GM18505 (cell line): ENCODE measurements at regions not wholly inside any gene's neighbourhood (a gene's known extent, or its start where the extent isn't known, plus 50 kb on each side); places are given as distances from the start of the nearest gene placed in this dataset.

ENCODE experiments used
- ATAC-seq: cut with Tn5 transposase; IDR thresholded peaks from one replicate; pipeline ENCODE4 v1.9.1; 2021; ENCODE audit not compliant: unreplicated experiment
- POLR2A ChIP-seq: IDR thresholded peaks from 4 replicates; pipeline ENCODE4 v1.6.1; 2011; ENCODE audit warnings: borderline replicate concordance; ENCODE audit not compliant: insufficient read depth, insufficient read length; ENCODE audit errors: extremely low read depth

DNA sequence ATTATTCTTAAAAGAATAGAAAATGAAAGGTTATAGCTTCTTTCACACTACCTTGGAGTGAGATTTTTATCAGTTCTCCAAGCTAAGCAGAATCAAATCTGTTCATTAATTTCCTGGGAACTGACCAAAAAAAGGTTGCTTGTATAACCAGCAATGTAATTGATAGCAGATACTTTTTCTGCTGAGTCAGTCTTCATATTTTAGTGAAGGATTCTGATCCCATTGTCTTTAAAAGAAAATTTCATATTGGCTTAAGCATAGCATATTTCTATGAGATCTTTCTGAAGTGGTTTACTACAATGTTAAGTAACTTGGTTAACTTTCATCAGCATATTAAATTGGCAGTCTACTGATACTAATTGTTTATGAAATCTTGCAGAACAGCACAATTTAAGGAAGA is 338.0 kb downstream of the TMX3 start:
- no peak for TF ChIP-seq POLR2A
- ATAC-seq, result no peak

GRCh38 chr18:68362907-68363306 is 352.0 kb downstream of the TMX3 start:
- ATAC-seq, result no peak
- no peak for TF ChIP-seq POLR2A

DNA sequence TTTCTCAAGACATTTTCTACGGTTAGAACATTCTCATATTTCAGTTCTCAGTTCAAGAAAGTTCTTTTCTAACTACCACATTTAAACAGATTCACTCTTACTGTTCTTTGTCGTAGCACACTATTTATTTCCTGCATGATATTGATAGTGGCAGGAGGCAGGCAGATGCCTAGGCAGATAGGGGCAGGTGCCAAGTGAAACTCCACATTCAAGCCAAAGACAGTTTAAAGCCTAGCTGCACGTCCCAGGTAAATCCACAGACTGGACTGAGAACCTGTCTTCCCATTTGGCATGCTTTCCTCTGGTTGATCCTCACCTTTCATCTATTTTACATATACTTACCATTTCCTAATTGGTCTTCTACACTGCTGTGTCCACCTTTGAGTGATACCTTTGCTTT is 359.3 kb downstream of the TMX3 start:
- no peak for ATAC-seq
- no peak for TF ChIP-seq POLR2A

GRCh38 chr18:68354176-68354575 is 360.7 kb downstream of the TMX3 start:
- no peak for ATAC-seq
- TF ChIP-seq POLR2A, result no peak

DNA sequence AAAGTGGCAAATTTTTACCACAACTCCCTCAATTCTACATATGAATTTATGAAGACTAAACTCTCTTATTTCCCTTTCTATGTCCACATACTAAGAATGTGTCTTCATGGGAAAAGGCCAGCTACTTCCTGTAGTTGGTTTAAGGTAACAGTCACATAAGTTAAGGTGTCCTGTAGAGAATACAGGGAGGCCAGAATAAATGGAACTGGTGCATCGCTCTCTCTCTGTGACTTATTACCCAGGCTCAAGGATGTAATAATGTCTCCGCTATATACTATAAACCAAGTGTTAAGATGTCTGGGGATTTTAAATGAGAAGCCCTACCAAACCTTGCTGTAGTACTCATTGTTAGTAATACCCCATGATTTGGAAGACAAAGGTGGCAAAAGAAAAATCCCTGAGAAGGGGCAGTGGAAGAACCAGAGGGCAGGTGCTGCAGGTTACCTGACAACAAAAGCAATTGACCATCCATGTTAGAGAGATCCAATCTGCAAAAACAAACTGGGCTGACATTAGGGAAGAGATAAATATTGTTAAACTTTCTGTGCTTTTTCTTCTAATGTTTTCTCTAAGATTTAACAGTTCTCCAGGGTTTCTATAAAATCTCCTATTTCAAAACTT is 372.8 kb downstream of the TMX3 start:
- no peak for TF ChIP-seq POLR2A
- ATAC-seq, result no peak

DNA sequence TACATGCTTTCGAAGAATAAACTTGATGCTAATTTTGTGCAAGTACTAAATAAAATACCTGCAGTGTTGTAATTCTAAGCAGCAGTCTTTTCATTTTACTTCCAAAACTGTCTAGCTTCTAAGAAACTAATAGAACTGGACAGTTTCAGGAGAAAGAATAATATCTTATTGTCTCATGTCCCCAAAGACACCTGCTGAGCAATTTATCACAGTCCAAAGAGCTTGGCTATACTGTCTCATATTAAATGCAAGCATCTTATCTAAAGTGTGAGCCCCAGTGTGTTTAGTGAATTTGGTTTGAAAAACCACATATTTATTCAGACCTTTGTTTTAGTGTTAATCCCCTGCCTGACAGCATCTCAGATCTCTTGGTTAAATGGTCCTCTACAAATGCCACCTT is 374.3 kb downstream of the TMX3 start:
- TF ChIP-seq POLR2A, result no peak
- ATAC-seq, result no peak

DNA sequence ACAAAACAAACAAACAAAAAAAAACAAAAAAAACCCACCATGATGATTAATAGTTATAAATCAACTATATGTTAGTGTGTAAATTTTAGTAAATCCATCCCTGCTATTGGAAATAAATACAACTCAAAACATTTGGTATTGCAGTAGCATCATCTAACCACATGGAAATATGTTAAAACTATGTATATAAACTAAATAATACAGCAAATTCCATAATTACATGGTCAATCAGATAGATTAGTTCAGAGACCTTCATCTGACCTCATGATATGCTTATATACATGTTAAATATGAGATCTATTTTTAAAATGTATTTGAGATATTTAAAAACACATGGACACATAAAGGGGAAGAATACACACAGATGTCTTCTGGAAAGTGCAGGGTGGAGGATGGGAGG is 384.2 kb downstream of the TMX3 start:
- ATAC-seq, result no peak
- no peak for TF ChIP-seq POLR2A

GRCh38 chr18:68323921-68324320 is 391.0 kb downstream of the TMX3 start:
- no peak for ATAC-seq
- no peak for TF ChIP-seq POLR2A

GRCh38 chr18:68316636-68317035 is 398.3 kb downstream of the TMX3 start:
- no peak for TF ChIP-seq POLR2A
- ATAC-seq, result no peak

GRCh38 chr18:68314403-68314802 is 400.5 kb downstream of the TMX3 start:
- no peak for TF ChIP-seq POLR2A
- ATAC-seq, result no peak

GRCh38 chr18:68301441-68301840 is 413.5 kb downstream of the TMX3 start:
- TF ChIP-seq POLR2A, result no peak
- no peak for ATAC-seq

- no peak for ATAC-seq
- TF ChIP-seq POLR2A, result no peak
Observed at GRCh38 chr18:68299906-68300305, 415.0 kb downstream of the TMX3 start.

GRCh38 chr18:68298330-68298729 is 416.6 kb downstream of the TMX3 start:
- no peak for ATAC-seq
- no peak for TF ChIP-seq POLR2A

- TF ChIP-seq POLR2A, result no peak
Observed at GRCh38 chr18:68288408-68288807, 426.5 kb downstream of the TMX3 start.

DNA sequence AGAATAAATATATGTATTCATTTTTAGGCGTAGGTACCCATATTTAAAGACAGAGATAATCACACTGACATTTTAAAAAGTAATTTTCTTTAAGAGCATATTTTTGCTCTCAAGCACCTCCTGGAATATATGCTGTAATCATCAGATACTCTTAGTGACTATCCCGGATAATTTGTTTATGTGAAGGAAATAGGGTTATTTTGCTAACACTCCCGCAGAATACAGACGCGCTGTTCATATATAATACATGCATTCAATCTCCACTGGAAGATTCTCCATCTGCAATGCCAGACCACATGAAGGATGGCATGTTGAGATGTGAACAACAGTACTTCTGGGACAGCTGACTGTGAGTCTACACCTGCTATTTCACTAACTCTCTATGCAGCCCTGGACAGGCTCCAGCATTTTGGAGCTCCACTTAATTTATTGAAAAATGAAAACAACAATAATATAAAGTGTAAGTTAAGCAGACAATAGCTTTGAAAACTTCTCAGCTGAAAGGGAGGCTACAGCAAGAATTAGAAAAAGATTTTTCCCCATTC is 430.6 kb downstream of the TMX3 start:
- no peak for TF ChIP-seq POLR2A
- no peak for ATAC-seq

More at GRCh38 chr18:68288408-68288807, 426.5 kb downstream of the TMX3 start:
- no peak for ATAC-seq
